Loucy (cell line): ENCODE measurements at regions not wholly inside any gene's neighbourhood (a gene's known extent, or its start where the extent isn't known, plus 50 kb on each side); places are given as distances from the start of the nearest gene placed in this dataset.

Experiments
- H2AFZ ChIP-seq: fragments of 200-600 bp; sonication (generic); 2 replicates; pipeline ENCODE4 v1.6.0; 2016; ENCODE audit warnings: antibody characterized with exemption, mild to moderate bottlenecking, low read length, moderate library complexity
- H3F3A ChIP-seq: fragments of 200-600 bp; 2 replicates; pipeline ENCODE4 v1.6.0; 2016; ENCODE audit warnings: antibody characterized with exemption, low read depth, mild to moderate bottlenecking
- H3K27me3 ChIP-seq: fragments of 200-600 bp; sonication (generic); 2 replicates; pipeline ENCODE4 v1.6.1; 2014; ENCODE audit warnings: low read length, mild to moderate bottlenecking; ENCODE audit not compliant: insufficient read depth, poor library complexity, severe bottlenecking
- H3K36me3 ChIP-seq: fragments of 200-600 bp; sonication (generic); 2 replicates; pipeline ENCODE4 v1.6.1; 2016; ENCODE audit warnings: low read length; ENCODE audit not compliant: insufficient read depth
- H3K4me1 ChIP-seq: fragments of 200-600 bp; sonication (generic); 2 replicates; pipeline ENCODE4 v1.5.1; 2014; ENCODE audit warnings: low read length, mild to moderate bottlenecking; ENCODE audit not compliant: insufficient read depth, poor library complexity, severe bottlenecking
- H3K4me2 ChIP-seq: fragments of 200-600 bp; sonication (generic); 2 replicates; pipeline ENCODE4 v1.6.0; 2014; ENCODE audit warnings: antibody characterized with exemption, low read length, low read depth, mild to moderate bottlenecking; ENCODE audit not compliant: poor library complexity, severe bottlenecking
- H3K4me3 ChIP-seq: fragments of 200-600 bp; sonication (generic); 2 replicates; pipeline ENCODE4 v1.5.1; 2014; ENCODE audit warnings: low read length, mild to moderate bottlenecking, mixed read lengths; ENCODE audit not compliant: poor library complexity, severe bottlenecking
- H3K79me2 ChIP-seq: fragments of 200-600 bp; sonication (generic); 2 replicates; pipeline ENCODE4 v1.6.1; 2014; ENCODE audit warnings: low read length; ENCODE audit not compliant: insufficient read depth
- H3K9ac ChIP-seq: fragments of 200-600 bp; sonication (generic); 2 replicates; pipeline ENCODE4 v1.6.0; 2014; ENCODE audit warnings: mild to moderate bottlenecking, low read depth, low read length, moderate library complexity; ENCODE audit not compliant: poor library complexity, severe bottlenecking
- H3K9me2 ChIP-seq: fragments of 200-600 bp; sonication (generic); replicated peaks from 2 replicates; pipeline ENCODE4 v1.6.1; 2016; ENCODE audit warnings: low read depth, low read length, mixed read lengths
- H3K9me3 ChIP-seq: fragments of 200-600 bp; sonication (generic); 2 replicates; pipeline ENCODE4 v1.6.1; 2014; ENCODE audit warnings: mild to moderate bottlenecking, antibody characterized with exemption, low read length, low read depth; ENCODE audit not compliant: insufficient read depth
- H4K20me1 ChIP-seq: fragments of 200-600 bp; sonication (generic); 2 replicates; pipeline ENCODE4 v1.6.0; 2014; ENCODE audit warnings: antibody characterized with exemption, low read length, mild to moderate bottlenecking; ENCODE audit not compliant: insufficient read depth, poor library complexity, severe bottlenecking
- CTCF ChIP-seq: fragments of 200-600 bp; sonication (generic); conservative IDR thresholded peaks from 2 replicates; pipeline ENCODE4 v1.5.1; 2014; ENCODE audit warnings: mild to moderate bottlenecking, antibody characterized with exemption, low read length
- EZH2phosphoT487 ChIP-seq: fragments of 200-600 bp; IDR thresholded peaks from 2 replicates; pipeline ENCODE4 v1.6.1; 2018; ENCODE audit warnings: antibody characterized with exemption, mild to moderate bottlenecking, moderate library complexity, borderline replicate concordance

GRCh38 chr3:28615971-28616370 is 267.3 kb upstream of the AZI2 start:
- Histone ChIP-seq H3K79me2 (no peaks in the 10 kb centered on the region), H3K36me3 (no peaks in the 10 kb centered on the region), H3K27me3 (no peaks in the 10 kb centered on the region), H3F3A (no peaks in the 10 kb centered on the region), H3K4me2 (no peak overlapping the region), H3K9me2 (no peaks in the 10 kb centered on the region), H3K4me1 (no peaks in the 10 kb centered on the region), H3K4me3 (no peak overlapping the region), H3K9ac (no peak overlapping the region), H2AFZ (no peak overlapping the region), H4K20me1 (no peaks in the 10 kb centered on the region), H3K9me3 (no peaks in the 10 kb centered on the region)
- TF ChIP-seq CTCF (no peak), EZH2phosphoT487 (no peak)

GRCh38 chr3:28617821-28618220 is 269.2 kb upstream of the AZI2 start:
- no peaks in the 10 kb centered on the region for H3K4me1 ChIP-seq

GRCh38 chr3:28623106-28623505 is 274.5 kb upstream of the AZI2 start:
- TF ChIP-seq CTCF (no peak), EZH2phosphoT487 (no peak)
- Histone ChIP-seq H3K9me2 (no peaks in the 10 kb centered on the region), H2AFZ (no peak overlapping the region), H3K4me3 (no peak overlapping the region), H3F3A (no peaks in the 10 kb centered on the region), H3K27me3 (no peaks in the 10 kb centered on the region), H3K36me3 (no peaks in the 10 kb centered on the region), H3K4me2 (no peak overlapping the region), H4K20me1 (no peaks in the 10 kb centered on the region), H3K9me3 (no peaks in the 10 kb centered on the region), H3K9ac (no peak overlapping the region), H3K79me2 (no peaks in the 10 kb centered on the region), H3K4me1 (no peaks in the 10 kb centered on the region)

More at GRCh38 chr3:28617821-28618220, 269.2 kb upstream of the AZI2 start:
- no peak overlapping the region for H3K4me3 ChIP-seq
- no peak overlapping the region for H3K9ac ChIP-seq
- no peak for TF ChIP-seq EZH2phosphoT487
- TF ChIP-seq CTCF = no peak
- no peaks in the 10 kb centered on the region for H3K9me2 ChIP-seq
- no peaks in the 10 kb centered on the region for H4K20me1 ChIP-seq
- H3K27me3 ChIP-seq = no peaks in the 10 kb centered on the region
- no peaks in the 10 kb centered on the region for H3K36me3 ChIP-seq
- no peak overlapping the region for H3K4me2 ChIP-seq
- H2AFZ ChIP-seq = no peak overlapping the region
- H3K9me3 ChIP-seq = no peaks in the 10 kb centered on the region
- no peaks in the 10 kb centered on the region for H3K79me2 ChIP-seq
- H3F3A ChIP-seq = no peaks in the 10 kb centered on the region
